Muscle of arm (tissue), 1 donor: ENCODE measurements at regions not wholly inside any gene's neighbourhood (a gene's known extent, or its start where the extent isn't known, plus 50 kb on each side); places are given as distances from the start of the nearest gene placed in this dataset.

Source experiments
- DNase-seq: peaks from one replicate; pipeline ENCODE4 v3.0.0-alpha.2; 2013

DNA sequence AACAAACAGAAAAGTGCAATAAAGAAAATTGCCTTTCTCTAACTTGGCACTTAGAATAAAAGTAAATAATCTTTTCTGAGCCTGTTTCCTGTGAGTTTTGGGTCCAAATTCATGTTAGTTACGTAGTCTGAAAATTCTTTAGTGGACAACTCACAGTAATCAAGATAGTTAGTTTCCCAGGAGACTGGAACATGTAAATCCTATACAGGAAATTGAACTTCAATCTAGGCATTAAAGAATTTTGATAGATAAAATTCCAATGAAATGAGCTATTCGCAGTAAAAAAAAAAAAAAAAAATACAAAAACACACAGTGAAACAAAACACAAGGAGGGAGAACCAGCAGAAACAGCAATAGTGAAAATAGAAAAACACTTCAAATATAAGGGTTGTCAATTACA is 83.8 kb upstream of the REG3G start:
- no peak for DNase-seq

GRCh38 chr2:78963881-78964280 is 61.6 kb upstream of the REG3G start:
- DNase-seq, result no peak

- DNase-seq, result no peak
Observed at GRCh38 chr2:78967294-78967693, 58.2 kb upstream of the REG3G start.

GRCh38 chr2:78973630-78974029 is 51.9 kb upstream of the REG3G start:
- DNase-seq, result no peak
